Transverse colon (tissue), 4 donors: ENCODE measurements at regions not wholly inside any gene's neighbourhood (a gene's known extent, or its start where the extent isn't known, plus 50 kb on each side); places are given as distances from the start of the nearest gene placed in this dataset.

Experiments
- DNase-seq: peaks from one replicate; pipeline ENCODE4 v3.0.0-alpha.2; 2019
- H3K27ac ChIP-seq, 4 donors: fragments of 200-600 bp; sonication (generic); 2 replicates each; pipeline ENCODE4 v1.5.1; 2016 to 2018; ENCODE audit warnings: inconsistent platforms in 4 of 4
- H3K27me3 ChIP-seq: fragments of 200-600 bp; sonication (generic); 2 replicates; pipeline ENCODE4 v1.5.1; 2017; ENCODE audit warnings: inconsistent platforms
- H3K36me3 ChIP-seq, 4 donors: fragments of 200-600 bp; sonication (generic); 2 replicates each; pipeline ENCODE4 v1.5.1; 2017 to 2019; ENCODE audit warnings: inconsistent platforms in 4 of 4
- H3K4me1 ChIP-seq, 4 donors: fragments of 200-600 bp; sonication (generic); 2 replicates each; pipeline ENCODE4 v1.5.1; 2017 to 2020; ENCODE audit warnings: inconsistent platforms in 4 of 4
- H3K4me3 ChIP-seq, 4 donors: fragments of 200-600 bp; sonication (generic); 1 replicate in 1 of 4; 2 replicates in 3 of 4; pipeline versions ENCODE4 v1.5.1 to v1.6.1; 2017 to 2019; ENCODE audit warnings: inconsistent platforms in 4 of 4
- H3K9me3 ChIP-seq, 2 donors: fragments of 200-600 bp; sonication (generic); 2 replicates each; pipeline ENCODE4 v1.5.1; 2017 to 2019; ENCODE audit warnings: inconsistent platforms in 2 of 2
- EP300 ChIP-seq: sonication (generic); formaldehyde crosslinking; IDR thresholded peaks from one replicate; pipeline ENCODE4 v1.6.1; 2017; ENCODE audit warnings: antibody characterized with exemption, low read depth
- POLR2A ChIP-seq: fragments of 450-650 bp; IDR thresholded peaks from one replicate; pipeline ENCODE4 v1.6.1; 2016; ENCODE audit warnings: antibody characterized with exemption, mild to moderate bottlenecking, moderate library complexity
- POLR2AphosphoS5 ChIP-seq, 3 donors: sonication (generic); formaldehyde crosslinking; IDR thresholded peaks; one replicate each; pipeline ENCODE4 v1.6.1; 2016; ENCODE audit warnings: antibody characterized with exemption in 3 of 3
- WGBS, 2 donors: methylation state at CpG; one replicate each; pipeline ENCODE4 v1.1.5; 2018; ENCODE audit warnings: low coverage in 1 of 2; 5-methylcytosine and 5-hydroxymethylcytosine counted together
- in situ Hi-C, 4 donors: fragments of 200-750 bp; cut with MboI; loops; one replicate each; pipeline versions ENCODE4 v1.15.0 to v1.15.1; 2017; ENCODE audit warnings: low sequenced_read_pairs in 3 of 4, low pct_ligation_motif_present in 1 of 4, low pct_unique_long_range_greater_than_20kb in 1 of 4
- intact Hi-C: fragments of 100-400 bp; cut with DNase I; formaldehyde crosslinking; loops from one replicate; pipeline ENCODE4 v1.15.1; 2023; ENCODE audit warnings: low total_unique reads
- TF ChIP-seq, protein P1 (sequence below), 5 experiments: fragments of 200-600 bp in 3 of 5; fragments of 450-650 bp in 2 of 5; sonication (generic) in 3 of 5; IDR thresholded peaks; 1 replicate in 2 of 5; 2 replicates in 3 of 5; pipeline ENCODE4 v1.5.1; 2016 to 2017; ENCODE audit warnings: antibody characterized with exemption in 5 of 5, inconsistent platforms in 3 of 5, mild to moderate bottlenecking in 2 of 5, moderate library complexity in 1 of 5

DNA sequence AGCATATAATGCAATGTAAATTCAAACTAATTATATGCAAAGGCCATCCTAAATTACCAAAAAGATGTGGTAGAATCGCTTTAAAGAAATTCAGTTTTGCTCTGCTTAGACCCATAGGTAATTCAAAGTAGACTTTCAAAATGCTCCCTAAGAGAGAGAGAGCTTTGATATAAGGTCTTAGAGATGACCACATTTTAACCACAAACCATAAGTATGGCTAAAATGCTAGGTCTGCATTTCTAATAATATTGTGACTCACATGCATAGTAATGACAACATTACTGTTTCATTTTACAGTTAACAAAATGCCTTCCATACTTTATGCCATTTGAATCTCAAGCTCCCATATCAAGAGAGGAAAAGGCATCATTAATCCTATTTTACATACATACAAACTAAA is 144.5 kb downstream of the RAD51AP2 start:
- H3K36me3 ChIP-seq, result no peaks in the 10 kb centered on the region
- H3K27ac ChIP-seq, result no peak overlapping the region
- no peaks in the 10 kb centered on the region for H3K27me3 ChIP-seq
- in situ Hi-C loops (no loop called here), intact Hi-C loops (no loop called here)
- H3K4me1 ChIP-seq, result no peaks in the 10 kb centered on the region
- no peaks in the 10 kb centered on the region for H3K9me3 ChIP-seq
- no peak overlapping the region for H3K4me3 ChIP-seq
- TF ChIP-seq POLR2AphosphoS5 (IDR thresholded peaks at IDR 0.05) (no peak), POLR2A (no peak), EP300 (no peak)
- TF ChIP-seq, protein P1, sequence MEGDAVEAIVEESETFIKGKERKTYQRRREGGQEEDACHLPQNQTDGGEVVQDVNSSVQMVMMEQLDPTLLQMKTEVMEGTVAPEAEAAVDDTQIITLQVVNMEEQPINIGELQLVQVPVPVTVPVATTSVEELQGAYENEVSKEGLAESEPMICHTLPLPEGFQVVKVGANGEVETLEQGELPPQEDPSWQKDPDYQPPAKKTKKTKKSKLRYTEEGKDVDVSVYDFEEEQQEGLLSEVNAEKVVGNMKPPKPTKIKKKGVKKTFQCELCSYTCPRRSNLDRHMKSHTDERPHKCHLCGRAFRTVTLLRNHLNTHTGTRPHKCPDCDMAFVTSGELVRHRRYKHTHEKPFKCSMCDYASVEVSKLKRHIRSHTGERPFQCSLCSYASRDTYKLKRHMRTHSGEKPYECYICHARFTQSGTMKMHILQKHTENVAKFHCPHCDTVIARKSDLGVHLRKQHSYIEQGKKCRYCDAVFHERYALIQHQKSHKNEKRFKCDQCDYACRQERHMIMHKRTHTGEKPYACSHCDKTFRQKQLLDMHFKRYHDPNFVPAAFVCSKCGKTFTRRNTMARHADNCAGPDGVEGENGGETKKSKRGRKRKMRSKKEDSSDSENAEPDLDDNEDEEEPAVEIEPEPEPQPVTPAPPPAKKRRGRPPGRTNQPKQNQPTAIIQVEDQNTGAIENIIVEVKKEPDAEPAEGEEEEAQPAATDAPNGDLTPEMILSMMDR (IDR thresholded peaks at IDR 0.05), result no peak
- WGBS, 2 donors, result 77 to 78% methylated on average over 1 of the region's 1 CpG
- no peak for DNase-seq

DNA sequence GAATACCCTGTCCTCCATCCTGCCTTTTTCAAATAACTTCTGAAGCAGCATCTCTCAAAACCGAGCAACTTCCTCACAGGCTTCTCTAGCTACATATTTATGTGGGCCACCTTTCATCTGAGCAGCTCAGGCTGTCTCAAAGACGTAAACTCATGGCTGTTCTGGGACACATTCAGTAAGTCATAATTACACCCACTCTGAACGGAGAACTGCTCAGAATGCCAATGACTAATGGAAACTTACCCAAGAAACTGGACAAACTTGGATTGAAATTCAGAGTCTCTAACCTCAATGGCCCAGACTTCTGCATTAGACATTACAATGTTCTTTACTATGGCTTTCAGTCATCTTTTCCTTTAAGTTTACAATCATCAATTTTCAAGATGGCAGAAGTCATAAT is 145.2 kb downstream of the RAD51AP2 start:
- no peak for DNase-seq
- H3K4me1 ChIP-seq, result no peaks in the 10 kb centered on the region
- intact Hi-C loops, result no loop called here
- TF ChIP-seq POLR2A (no peak), EP300 (no peak), POLR2AphosphoS5 (IDR thresholded peaks at IDR 0.05) (no peak)
- TF ChIP-seq, protein P1 (IDR thresholded peaks at IDR 0.05), result no peak
- H3K36me3 ChIP-seq, result no peaks in the 10 kb centered on the region
- H3K27ac ChIP-seq, result no peak overlapping the region
- 67 to 92% methylated on average over 2 to 3 of the region's 3 CpGs for WGBS, 2 donors
- no peaks in the 10 kb centered on the region for H3K27me3 ChIP-seq
- in situ Hi-C loops, result no loop called here
- H3K9me3 ChIP-seq, result no peaks in the 10 kb centered on the region
- no peak overlapping the region for H3K4me3 ChIP-seq

DNA sequence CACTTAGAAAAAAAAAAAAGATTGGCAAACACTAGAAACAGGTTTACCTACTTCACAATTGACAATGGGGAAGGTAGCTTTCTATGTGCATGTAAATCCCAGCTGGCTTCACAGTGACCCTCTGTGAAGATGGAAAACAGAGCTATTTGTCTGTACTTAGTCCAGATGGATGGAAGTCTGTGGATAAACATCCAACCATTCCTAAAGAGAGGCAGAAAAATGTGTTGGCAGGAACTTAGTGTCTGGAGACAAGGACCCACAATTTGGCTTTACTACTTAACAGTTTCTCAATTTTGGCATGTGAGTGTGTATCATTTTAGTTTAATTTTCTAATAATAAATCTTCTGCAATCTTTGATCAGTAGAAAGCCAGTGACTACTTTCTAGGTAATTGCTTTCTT is 154.4 kb downstream of the RAD51AP2 start:
- Histone ChIP-seq H3K4me3 (no peak overlapping the region), H3K27ac (no peak overlapping the region), H3K4me1 (no peaks in the 10 kb centered on the region), H3K36me3 (no peaks in the 10 kb centered on the region), H3K27me3 (no peaks in the 10 kb centered on the region), H3K9me3 (no peaks in the 10 kb centered on the region)
- no peak for DNase-seq
- intact Hi-C loops, result no loop called here
- TF ChIP-seq EP300 (no peak), POLR2A (no peak), POLR2AphosphoS5 (IDR thresholded peaks at IDR 0.05) (no peak)
- TF ChIP-seq, protein P1 (IDR thresholded peaks at IDR 0.05), result no peak
- in situ Hi-C loops, result no loop called here

DNA sequence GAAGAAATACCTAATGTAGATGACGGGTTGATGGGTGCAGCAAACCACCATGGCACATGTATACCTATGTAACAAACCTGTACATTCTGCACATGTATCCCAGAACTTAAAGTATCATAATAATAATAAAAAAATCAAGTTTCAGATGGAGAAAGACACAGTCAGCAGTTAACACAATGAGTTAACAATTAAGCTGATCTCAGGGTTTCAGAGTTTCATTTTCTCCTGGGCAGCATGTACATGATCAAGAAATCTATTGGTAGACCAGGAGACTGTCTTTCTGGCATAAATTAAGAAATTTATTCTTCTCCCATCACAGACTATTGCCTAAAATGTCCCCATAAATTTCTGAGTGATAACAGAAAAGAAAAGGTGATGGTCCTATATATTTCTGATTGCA is 155.3 kb downstream of the RAD51AP2 start:
- H3K4me1 ChIP-seq, result no peaks in the 10 kb centered on the region
- no peaks in the 10 kb centered on the region for H3K9me3 ChIP-seq
- H3K27ac ChIP-seq, result no peak overlapping the region
- 57 to 65% methylated on average over 1 of the region's 1 CpG for WGBS, 2 donors
- no peak for DNase-seq
- no peaks in the 10 kb centered on the region for H3K36me3 ChIP-seq
- intact Hi-C loops (no loop called here), in situ Hi-C loops (no loop called here)
- H3K27me3 ChIP-seq, result no peaks in the 10 kb centered on the region
- TF ChIP-seq POLR2A (no peak), POLR2AphosphoS5 (IDR thresholded peaks at IDR 0.05) (no peak), EP300 (no peak)
- TF ChIP-seq, protein P1 (IDR thresholded peaks at IDR 0.05), result no peak
- no peak overlapping the region for H3K4me3 ChIP-seq
